Ascending aorta (tissue), 2 donors: ENCODE measurements at regions not wholly inside any gene's neighbourhood (a gene's known extent, or its start where the extent isn't known, plus 50 kb on each side); places are given as distances from the start of the nearest gene placed in this dataset.

Source experiments
- DNase-seq, 2 donors: peaks; one replicate each; pipeline ENCODE4 v3.0.0-alpha.2; 2019; ENCODE audit warnings: low spot score in 2 of 2
- H3K27ac ChIP-seq, 2 donors: fragments of 200-600 bp; sonication (generic); one replicate each; pipeline ENCODE4 v1.5.1; 2016 to 2017; ENCODE audit warnings: mild to moderate bottlenecking in 1 of 2
- H3K27me3 ChIP-seq: fragments of 200-600 bp; sonication (generic); one replicate; pipeline ENCODE4 v1.5.1; 2017
- H3K36me3 ChIP-seq, 2 donors: fragments of 200-600 bp; sonication (generic); one replicate each; pipeline ENCODE4 v1.5.1; 2016
- H3K4me1 ChIP-seq, 2 donors: fragments of 200-600 bp; sonication (generic); one replicate each; pipeline ENCODE4 v1.5.1; 2016 to 2017; ENCODE audit warnings: mild to moderate bottlenecking in 1 of 2
- H3K4me3 ChIP-seq, 2 donors: fragments of 200-600 bp; sonication (generic); one replicate each; pipeline ENCODE4 v1.5.1; 2016 to 2017; ENCODE audit warnings: mild to moderate bottlenecking in 1 of 2
- H3K9me3 ChIP-seq, 2 donors: fragments of 200-600 bp; sonication (generic); one replicate each; pipeline ENCODE4 v1.5.1; 2016
- intact Hi-C: fragments of 100-400 bp; cut with DNase I; formaldehyde crosslinking; loops from one replicate; pipeline ENCODE4 v1.15.1; 2023
- TF ChIP-seq, protein P1 (sequence below), 3 experiments: fragments of 200-600 bp in 2 of 3; fragments of 450-650 bp in 1 of 3; sonication (generic) in 2 of 3; IDR thresholded peaks; one replicate each; pipeline ENCODE4 v1.5.1; 2016 to 2019; ENCODE audit warnings: antibody characterized with exemption in 3 of 3, mild to moderate bottlenecking in 1 of 3, moderate library complexity in 1 of 3

DNA sequence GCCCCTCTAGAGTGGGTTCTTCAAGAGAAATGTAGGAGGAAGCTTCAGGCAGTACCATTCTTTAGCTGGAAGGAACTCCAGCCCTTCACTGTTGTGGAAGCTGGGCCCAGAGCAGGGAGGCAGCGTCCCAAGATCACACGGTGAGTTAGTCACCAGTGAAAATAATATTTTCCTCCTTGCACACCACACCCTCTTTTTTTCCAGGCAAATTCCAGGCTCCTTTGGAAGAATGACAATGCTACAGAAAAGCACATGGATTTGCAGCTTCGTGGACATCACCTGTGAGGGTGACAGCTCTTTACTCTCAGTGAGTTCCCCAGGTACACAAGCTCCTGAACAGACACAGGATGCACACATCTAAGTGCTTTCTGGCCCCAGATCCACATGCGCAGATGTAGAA, 157.1 kb downstream of the COL6A3 start:
- Histone ChIP-seq H3K4me1 (peaks cover 6 to 16% of the 10 kb centered on the region in 2 donors), H3K9me3 (no peaks in the 10 kb centered on the region), H3K4me3 (no peak overlapping the region), H3K36me3 (no peaks in the 10 kb centered on the region), H3K27ac (peak overlapping the region; percentile 75 to 79), H3K27me3 (no peaks in the 10 kb centered on the region)
- intact Hi-C loops, result loop anchor here (5.0 kb wide), 1 partner anchor 85 kb away; no protein-coding TSS in a partner anchor
- TF ChIP-seq, protein P1, sequence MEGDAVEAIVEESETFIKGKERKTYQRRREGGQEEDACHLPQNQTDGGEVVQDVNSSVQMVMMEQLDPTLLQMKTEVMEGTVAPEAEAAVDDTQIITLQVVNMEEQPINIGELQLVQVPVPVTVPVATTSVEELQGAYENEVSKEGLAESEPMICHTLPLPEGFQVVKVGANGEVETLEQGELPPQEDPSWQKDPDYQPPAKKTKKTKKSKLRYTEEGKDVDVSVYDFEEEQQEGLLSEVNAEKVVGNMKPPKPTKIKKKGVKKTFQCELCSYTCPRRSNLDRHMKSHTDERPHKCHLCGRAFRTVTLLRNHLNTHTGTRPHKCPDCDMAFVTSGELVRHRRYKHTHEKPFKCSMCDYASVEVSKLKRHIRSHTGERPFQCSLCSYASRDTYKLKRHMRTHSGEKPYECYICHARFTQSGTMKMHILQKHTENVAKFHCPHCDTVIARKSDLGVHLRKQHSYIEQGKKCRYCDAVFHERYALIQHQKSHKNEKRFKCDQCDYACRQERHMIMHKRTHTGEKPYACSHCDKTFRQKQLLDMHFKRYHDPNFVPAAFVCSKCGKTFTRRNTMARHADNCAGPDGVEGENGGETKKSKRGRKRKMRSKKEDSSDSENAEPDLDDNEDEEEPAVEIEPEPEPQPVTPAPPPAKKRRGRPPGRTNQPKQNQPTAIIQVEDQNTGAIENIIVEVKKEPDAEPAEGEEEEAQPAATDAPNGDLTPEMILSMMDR (IDR thresholded peaks at IDR 0.05), result no peak
- peak in 1 of 2 donors; percentile 78 for DNase-seq

DNA sequence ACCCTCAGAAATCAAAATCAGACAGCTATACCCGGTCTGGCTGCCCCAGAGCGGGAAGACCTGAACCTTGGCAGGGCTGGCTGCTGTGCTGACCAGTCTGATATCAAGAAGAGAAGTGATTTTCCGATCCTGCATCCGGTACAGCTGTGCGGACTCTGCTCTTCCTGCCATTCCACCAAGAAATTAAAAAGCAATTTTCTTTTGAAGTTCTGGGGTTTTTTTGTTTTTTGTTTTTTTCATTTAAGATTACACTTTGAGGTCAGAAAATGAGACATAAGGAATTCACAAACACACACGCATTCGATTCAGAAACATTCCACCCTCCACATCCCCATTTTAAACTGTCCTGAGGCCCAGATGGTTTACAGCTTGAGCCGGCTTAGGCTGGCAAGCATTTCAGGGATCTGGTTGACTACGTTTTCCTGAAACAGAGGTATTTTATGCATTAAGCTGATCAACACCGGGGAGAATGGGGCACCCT, 156.5 kb downstream of the COL6A3 start:
- intact Hi-C loops, result loop anchor here (5.0 kb wide), 1 partner anchor 85 kb away; no protein-coding TSS in a partner anchor
- Histone ChIP-seq H3K4me3 (no peak overlapping the region), H3K9me3 (no peaks in the 10 kb centered on the region), H3K4me1 (peaks cover 6 to 16% of the 10 kb centered on the region in 2 donors), H3K27ac (peak overlapping the region; percentile 75 to 79), H3K27me3 (no peaks in the 10 kb centered on the region), H3K36me3 (no peaks in the 10 kb centered on the region)
- TF ChIP-seq, protein P1 (IDR thresholded peaks at IDR 0.05), result no peak
- no peak for DNase-seq

DNA sequence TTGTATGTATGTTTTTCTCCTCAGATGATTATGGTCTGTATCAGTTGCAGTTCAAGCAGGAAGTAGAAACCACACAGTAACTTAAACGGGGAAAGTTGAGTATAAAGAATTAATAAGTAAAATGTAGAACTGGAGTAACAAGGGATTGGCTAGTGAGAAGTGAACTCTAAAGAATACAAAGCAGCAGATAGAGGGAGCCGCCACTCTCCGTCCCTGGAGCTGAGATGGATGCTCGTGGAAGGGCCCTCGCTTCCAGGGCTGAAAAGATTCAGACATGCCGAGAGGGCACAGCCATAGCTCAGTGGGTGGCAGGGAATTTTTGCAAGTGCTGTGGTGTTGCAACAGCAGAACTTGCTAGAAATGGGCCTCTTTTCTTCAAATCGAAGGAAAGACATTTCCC, 155.8 kb downstream of the COL6A3 start:
- no peaks in the 10 kb centered on the region for H3K27me3 ChIP-seq
- H3K27ac ChIP-seq, result no peak overlapping the region
- intact Hi-C loops, result loop anchor here (5.0 kb wide), 1 partner anchor 86 kb away; no protein-coding TSS in a partner anchor
- H3K4me1 ChIP-seq, result peaks cover 6 to 16% of the 10 kb centered on the region in 2 donors
- H3K36me3 ChIP-seq, result no peaks in the 10 kb centered on the region
- no peak overlapping the region for H3K4me3 ChIP-seq
- TF ChIP-seq, protein P1 (IDR thresholded peaks at IDR 0.05), result no peak
- no peak for DNase-seq
- no peaks in the 10 kb centered on the region for H3K9me3 ChIP-seq

DNA sequence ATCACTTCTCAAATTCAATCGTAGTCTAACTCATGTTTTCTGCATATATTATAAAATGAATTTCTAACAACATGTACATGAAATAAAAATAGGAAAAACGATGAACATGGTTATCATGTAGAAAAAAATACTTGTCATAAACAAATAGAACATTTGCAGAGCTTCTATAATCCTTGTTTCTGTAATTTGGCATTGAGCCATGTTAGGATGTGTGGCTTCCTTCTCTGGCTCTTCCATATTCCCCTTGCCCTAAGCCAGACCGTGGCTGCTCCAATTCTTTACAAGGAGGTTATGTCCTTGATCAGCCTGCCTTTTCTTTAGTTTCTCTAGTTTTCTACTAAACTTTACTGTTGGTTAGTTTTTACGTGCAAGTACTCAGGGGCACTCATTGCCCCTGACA, 155.3 kb downstream of the COL6A3 start:
- H3K4me3 ChIP-seq, result no peak overlapping the region
- intact Hi-C loops, result loop anchor here (5.0 kb wide), 1 partner anchor 86 kb away; no protein-coding TSS in a partner anchor
- H3K27ac ChIP-seq, result no peak overlapping the region
- H3K9me3 ChIP-seq, result no peaks in the 10 kb centered on the region
- no peaks in the 10 kb centered on the region for H3K27me3 ChIP-seq
- TF ChIP-seq, protein P1 (IDR thresholded peaks at IDR 0.05), result no peak
- H3K4me1 ChIP-seq, result peaks cover 6 to 19% of the 10 kb centered on the region in 2 donors
- DNase-seq, result no peak
- H3K36me3 ChIP-seq, result no peaks in the 10 kb centered on the region

DNA sequence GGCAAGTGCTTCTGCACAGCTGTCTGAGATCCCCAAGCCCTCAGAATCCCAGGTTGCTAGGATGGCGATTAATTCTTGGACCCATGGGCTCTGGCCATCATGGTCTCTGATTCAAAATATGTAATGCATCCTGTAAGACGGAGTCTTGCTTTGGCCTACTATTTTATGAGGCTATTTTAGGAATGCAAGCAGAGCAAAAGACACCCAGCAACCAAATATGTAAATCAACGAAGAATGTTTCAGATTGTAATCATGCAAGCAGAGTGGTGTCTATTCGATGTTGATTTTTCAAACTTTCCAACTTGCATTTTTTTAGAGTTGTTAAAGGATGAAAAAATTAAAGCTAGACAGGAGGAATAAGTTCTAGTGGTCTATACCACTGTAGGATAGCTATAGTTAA, 154.8 kb downstream of the COL6A3 start:
- DNase-seq, result no peak
- Histone ChIP-seq H3K4me3 (no peak overlapping the region), H3K36me3 (no peaks in the 10 kb centered on the region), H3K27ac (no peak overlapping the region), H3K27me3 (no peaks in the 10 kb centered on the region), H3K4me1 (peaks cover 6 to 19% of the 10 kb centered on the region in 2 donors), H3K9me3 (no peaks in the 10 kb centered on the region)
- intact Hi-C loops, result loop anchor here (5.0 kb wide), 1 partner anchor 87 kb away; no protein-coding TSS in a partner anchor
- TF ChIP-seq, protein P1 (IDR thresholded peaks at IDR 0.05), result no peak
